HEK293T (cell line): ENCODE measurements at regions not wholly inside any gene's neighbourhood (a gene's known extent, or its start where the extent isn't known, plus 50 kb on each side); places are given as distances from the start of the nearest gene placed in this dataset.

Experiments
- ARNT ChIP-seq: fragments of 450-650 bp; IDR thresholded peaks from 2 replicates; pipeline ENCODE4 v1.6.1; 2017; ENCODE audit warnings: mild to moderate bottlenecking
- BHLHE40 ChIP-seq: fragments of 450-650 bp; IDR thresholded peaks from 2 replicates; pipeline ENCODE4 v1.6.1; 2016; ENCODE audit warnings: mild to moderate bottlenecking, moderate library complexity, borderline replicate concordance
- ELF4 ChIP-seq: fragments of 450-650 bp; IDR thresholded peaks from 2 replicates; pipeline ENCODE4 v1.6.1; 2017; ENCODE audit warnings: antibody characterized with exemption
- FOXA1 ChIP-seq: fragments of 450-650 bp; IDR thresholded peaks from 2 replicates; pipeline ENCODE4 v1.6.1; 2016; ENCODE audit warnings: mild to moderate bottlenecking
- FOXM1 ChIP-seq: fragments of 450-650 bp; IDR thresholded peaks from 2 replicates; pipeline ENCODE4 v1.6.1; 2017; ENCODE audit warnings: mild to moderate bottlenecking, borderline replicate concordance
- HDGF ChIP-seq: fragments of 450-650 bp; IDR thresholded peaks from 2 replicates; pipeline ENCODE4 v1.6.1; 2017; ENCODE audit warnings: antibody characterized with exemption, borderline replicate concordance
- L3MBTL2 ChIP-seq: fragments of 450-650 bp; conservative IDR thresholded peaks from 2 replicates; pipeline ENCODE4 v1.6.1; 2016; ENCODE audit warnings: mild to moderate bottlenecking
- NFRKB ChIP-seq: fragments of 450-650 bp; IDR thresholded peaks from 2 replicates; pipeline ENCODE4 v1.6.1; 2016; ENCODE audit warnings: mild to moderate bottlenecking, moderate library complexity
- SP1 ChIP-seq: fragments of 450-650 bp; IDR thresholded peaks from 2 replicates; pipeline ENCODE4 v1.6.1; 2017
- SUZ12 ChIP-seq: fragments of 450-650 bp; IDR thresholded peaks from 2 replicates; pipeline ENCODE4 v1.6.1; 2016; ENCODE audit warnings: mild to moderate bottlenecking
- TARDBP ChIP-seq: fragments of 450-650 bp; IDR thresholded peaks from 2 replicates; pipeline ENCODE4 v1.6.1; 2016
- ZNF384 ChIP-seq: fragments of 450-650 bp; IDR thresholded peaks from 2 replicates; pipeline ENCODE4 v1.6.1; 2016
- TF ChIP-seq, protein P1 (sequence below): fragments of 450-650 bp; IDR thresholded peaks from 2 replicates; pipeline ENCODE4 v1.6.1; 2016

DNA sequence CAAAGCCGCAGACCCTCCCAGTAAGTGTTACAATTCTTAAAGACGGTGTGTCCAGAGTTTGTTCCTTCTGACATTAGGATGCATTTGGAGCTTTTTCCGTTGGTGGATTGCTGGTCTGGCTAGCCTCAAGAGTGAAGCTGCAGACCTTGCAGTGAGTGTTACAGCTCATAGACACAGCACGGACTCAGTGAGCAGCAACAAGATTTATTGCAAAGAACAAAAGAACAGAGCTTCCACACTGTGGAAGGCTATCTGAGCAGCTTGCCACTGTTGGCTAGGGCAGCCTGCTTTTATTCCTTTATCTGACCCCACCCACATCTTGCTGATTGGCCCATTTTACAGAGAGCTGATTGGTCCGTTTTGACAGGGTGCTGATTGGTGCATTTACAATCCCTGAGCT lies 242.8 kb upstream of the SGCG start:
- TF ChIP-seq SUZ12 (no peak), FOXM1 (no peak), SP1 (no peak), FOXA1 (no peak), BHLHE40 (no peak), ZNF384 (no peak), NFRKB (no peak), L3MBTL2 (no peak), ARNT (no peak), HDGF (no peak), TARDBP (no peak), ELF4 (no peak)
- TF ChIP-seq, protein P1, sequence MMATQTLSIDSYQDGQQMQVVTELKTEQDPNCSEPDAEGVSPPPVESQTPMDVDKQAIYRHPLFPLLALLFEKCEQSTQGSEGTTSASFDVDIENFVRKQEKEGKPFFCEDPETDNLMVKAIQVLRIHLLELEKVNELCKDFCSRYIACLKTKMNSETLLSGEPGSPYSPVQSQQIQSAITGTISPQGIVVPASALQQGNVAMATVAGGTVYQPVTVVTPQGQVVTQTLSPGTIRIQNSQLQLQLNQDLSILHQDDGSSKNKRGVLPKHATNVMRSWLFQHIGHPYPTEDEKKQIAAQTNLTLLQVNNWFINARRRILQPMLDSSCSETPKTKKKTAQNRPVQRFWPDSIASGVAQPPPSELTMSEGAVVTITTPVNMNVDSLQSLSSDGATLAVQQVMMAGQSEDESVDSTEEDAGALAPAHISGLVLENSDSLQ = no peak
